Mucosa of stomach (tissue), 1 donor: ENCODE measurements at regions not wholly inside any gene's neighbourhood (a gene's known extent, or its start where the extent isn't known, plus 50 kb on each side); places are given as distances from the start of the nearest gene placed in this dataset.
"Not testable (repeated sequence)": the region's sequence is repeated elsewhere in the genome, so short reads cannot be mapped to it uniquely, and the experiment has no call there.

Experiments
- H3K27me3 ChIP-seq: one replicate; pipeline ENCODE4 v1.7.0; 2013; ENCODE audit warnings: mild to moderate bottlenecking, low read length; ENCODE audit not compliant: control insufficient read depth, insufficient read depth
- H3K36me3 ChIP-seq: one replicate; pipeline ENCODE4 v1.7.0; 2013; ENCODE audit warnings: low read length; ENCODE audit not compliant: control insufficient read depth, insufficient read depth
- H3K4me1 ChIP-seq: one replicate; pipeline ENCODE4 v1.7.0; 2013; ENCODE audit warnings: mild to moderate bottlenecking, low read length; ENCODE audit not compliant: control insufficient read depth, insufficient read depth
- H3K4me3 ChIP-seq: one replicate; pipeline ENCODE4 v1.7.0; 2013; ENCODE audit warnings: low read length
- H3K9ac ChIP-seq: one replicate; pipeline ENCODE4 v1.7.0; 2013; ENCODE audit warnings: mild to moderate bottlenecking, low read length, moderate library complexity
- H3K9me3 ChIP-seq: one replicate; pipeline ENCODE4 v1.7.0; 2013; ENCODE audit warnings: mild to moderate bottlenecking, low read length, moderate library complexity; ENCODE audit not compliant: control insufficient read depth
- donor health status: Pancreatic carcinoma.

GRCh38 chr6:155748778-155749177 lies 293.1 kb upstream of the NOX3 start:
- not testable (repeated sequence) for H3K4me3 ChIP-seq, H3K36me3 ChIP-seq, H3K9me3 ChIP-seq, H3K4me1 ChIP-seq, H3K9ac ChIP-seq, H3K27me3 ChIP-seq

DNA sequence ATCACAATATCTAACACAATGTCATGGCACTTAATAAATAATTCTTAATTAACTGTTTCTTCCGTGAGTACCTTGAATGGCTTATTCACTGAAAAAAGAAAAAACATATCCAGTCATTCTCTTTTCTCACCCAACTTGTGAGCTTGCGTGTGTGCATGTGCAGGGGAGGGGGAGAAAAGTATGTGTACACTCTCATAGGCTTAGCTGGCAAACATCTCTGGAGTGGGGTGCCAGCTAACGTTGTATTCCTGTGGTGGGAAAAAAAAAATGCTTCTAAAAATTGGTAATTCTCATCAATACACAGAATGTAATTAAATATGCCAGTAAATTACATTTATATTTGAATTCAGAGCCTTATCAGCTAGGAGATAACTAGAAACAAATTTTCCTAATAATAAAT lies 291.9 kb upstream of the NOX3 start:
- H3K4me1 ChIP-seq = no peaks in the 10 kb centered on the region
- no peaks in the 10 kb centered on the region for H3K9me3 ChIP-seq
- no peak overlapping the region for H3K4me3 ChIP-seq
- H3K9ac ChIP-seq = no peak overlapping the region
- no peaks in the 10 kb centered on the region for H3K36me3 ChIP-seq
- H3K27me3 ChIP-seq = no peaks in the 10 kb centered on the region

GRCh38 chr6:155740781-155741399 lies 285.3 kb upstream of the NOX3 start:
- H3K36me3 ChIP-seq = no peaks in the 10 kb centered on the region
- no peak overlapping the region for H3K4me3 ChIP-seq
- H3K9me3 ChIP-seq = no peaks in the 10 kb centered on the region
- H3K4me1 ChIP-seq = no peaks in the 10 kb centered on the region
- no peak overlapping the region for H3K9ac ChIP-seq
- no peaks in the 10 kb centered on the region for H3K27me3 ChIP-seq

- no peaks in the 10 kb centered on the region for H3K27me3 ChIP-seq
Observed at GRCh38 chr6:155738602-155739105, 283.0 kb upstream of the NOX3 start.

DNA sequence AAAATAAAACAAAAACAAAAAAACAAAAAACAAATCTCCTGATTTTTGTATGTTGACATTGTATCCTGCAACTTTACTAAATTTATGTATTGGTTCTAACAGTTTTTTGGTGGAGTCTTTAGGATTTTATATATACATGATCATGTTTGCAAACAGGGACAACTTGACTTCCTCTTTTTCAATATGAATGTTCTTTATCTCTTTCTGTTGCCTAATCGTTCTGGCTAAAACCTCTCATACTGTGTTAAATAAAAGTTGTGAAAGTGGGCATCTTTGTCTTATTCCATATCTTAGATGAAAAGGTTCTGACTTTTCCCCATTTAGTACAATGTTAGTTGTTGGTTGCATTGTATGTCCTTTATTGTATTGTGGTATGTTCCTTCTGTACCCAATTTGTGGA lies 261.7 kb upstream of the NOX3 start:
- Histone ChIP-seq H3K36me3 (no peaks in the 10 kb centered on the region), H3K27me3 (no peaks in the 10 kb centered on the region), H3K4me3 (no peak overlapping the region), H3K4me1 (no peaks in the 10 kb centered on the region), H3K9me3 (no peaks in the 10 kb centered on the region), H3K9ac (no peak overlapping the region)

More at GRCh38 chr6:155738602-155739105, 283.0 kb upstream of the NOX3 start:
- H3K36me3 ChIP-seq = no peaks in the 10 kb centered on the region
- H3K4me1 ChIP-seq = no peaks in the 10 kb centered on the region
- H3K9me3 ChIP-seq = no peaks in the 10 kb centered on the region
- no peak overlapping the region for H3K9ac ChIP-seq
- no peak overlapping the region for H3K4me3 ChIP-seq

- H3K4me3 ChIP-seq = no peak overlapping the region
- H3K9me3 ChIP-seq = no peaks in the 10 kb centered on the region
- H3K9ac ChIP-seq = no peak overlapping the region
- H3K27me3 ChIP-seq = no peaks in the 10 kb centered on the region
- H3K4me1 ChIP-seq = no peaks in the 10 kb centered on the region
- no peaks in the 10 kb centered on the region for H3K36me3 ChIP-seq
Observed at GRCh38 chr6:155710704-155711103, 255.1 kb upstream of the NOX3 start.

- H3K4me1 ChIP-seq = no peaks in the 10 kb centered on the region
- H3K27me3 ChIP-seq = no peaks in the 10 kb centered on the region
- no peaks in the 10 kb centered on the region for H3K36me3 ChIP-seq
- no peaks in the 10 kb centered on the region for H3K9me3 ChIP-seq
- H3K9ac ChIP-seq = no peak overlapping the region
- H3K4me3 ChIP-seq = no peak overlapping the region
Observed at GRCh38 chr6:155709262-155709661, 253.6 kb upstream of the NOX3 start.

DNA sequence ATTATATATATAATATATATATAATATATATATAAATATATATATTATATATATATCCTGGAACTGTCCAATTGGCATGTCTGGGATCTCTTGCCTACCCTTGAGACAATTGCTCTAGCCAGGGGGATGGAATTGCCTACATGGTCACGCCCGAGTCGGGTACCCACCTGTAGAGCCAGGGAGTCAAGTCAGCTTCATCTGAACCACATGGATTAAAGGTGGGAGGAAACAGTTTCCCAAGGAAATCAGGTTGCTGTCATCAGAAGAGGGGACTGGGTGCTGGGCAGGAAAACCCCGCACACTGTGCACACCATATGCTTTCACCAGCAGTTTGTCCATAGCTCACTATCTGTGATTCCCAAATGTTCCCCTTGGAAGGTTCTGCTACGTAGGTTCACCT lies 252.5 kb upstream of the NOX3 start:
- Histone ChIP-seq H3K9ac (no peak overlapping the region), H3K4me3 (no peak overlapping the region), H3K4me1 (no peaks in the 10 kb centered on the region), H3K27me3 (no peaks in the 10 kb centered on the region), H3K9me3 (no peaks in the 10 kb centered on the region), H3K36me3 (no peaks in the 10 kb centered on the region)

- no peak overlapping the region for H3K4me3 ChIP-seq
- H3K36me3 ChIP-seq = no peaks in the 10 kb centered on the region
- no peaks in the 10 kb centered on the region for H3K4me1 ChIP-seq
- H3K9ac ChIP-seq = no peak overlapping the region
- no peaks in the 10 kb centered on the region for H3K27me3 ChIP-seq
- no peaks in the 10 kb centered on the region for H3K9me3 ChIP-seq
Observed at GRCh38 chr6:155706806-155707205, 251.2 kb upstream of the NOX3 start.

- H3K4me1 ChIP-seq = no peaks in the 10 kb centered on the region
- no peak overlapping the region for H3K9ac ChIP-seq
- H3K36me3 ChIP-seq = no peaks in the 10 kb centered on the region
- H3K9me3 ChIP-seq = no peaks in the 10 kb centered on the region
- no peak overlapping the region for H3K4me3 ChIP-seq
- no peaks in the 10 kb centered on the region for H3K27me3 ChIP-seq
Observed at GRCh38 chr6:155706341-155706740, 250.7 kb upstream of the NOX3 start.

DNA sequence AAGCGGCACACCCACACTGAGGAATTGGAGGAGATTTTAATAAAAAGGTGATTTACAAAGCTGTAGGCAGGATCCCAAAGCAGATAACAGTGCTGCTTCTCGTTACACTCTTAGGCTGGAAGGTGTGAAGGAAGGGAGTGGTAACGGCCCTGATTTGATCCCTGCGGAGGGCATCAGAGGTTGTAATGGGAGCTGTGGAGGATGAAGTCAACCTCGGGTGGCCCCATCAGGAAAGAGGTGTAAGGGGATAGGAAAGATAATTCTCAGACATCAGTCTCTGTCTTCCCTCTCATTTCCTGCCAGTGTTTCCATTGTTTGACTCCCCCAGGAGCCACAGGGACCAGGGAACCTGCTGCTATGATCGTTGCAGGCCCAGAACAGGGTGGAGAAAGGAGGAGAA lies 245.7 kb upstream of the NOX3 start:
- H3K4me1 ChIP-seq = no peaks in the 10 kb centered on the region
- no peaks in the 10 kb centered on the region for H3K36me3 ChIP-seq
- no peaks in the 10 kb centered on the region for H3K9me3 ChIP-seq
- H3K9ac ChIP-seq = no peak overlapping the region
- no peak overlapping the region for H3K4me3 ChIP-seq
- H3K27me3 ChIP-seq = no peaks in the 10 kb centered on the region

DNA sequence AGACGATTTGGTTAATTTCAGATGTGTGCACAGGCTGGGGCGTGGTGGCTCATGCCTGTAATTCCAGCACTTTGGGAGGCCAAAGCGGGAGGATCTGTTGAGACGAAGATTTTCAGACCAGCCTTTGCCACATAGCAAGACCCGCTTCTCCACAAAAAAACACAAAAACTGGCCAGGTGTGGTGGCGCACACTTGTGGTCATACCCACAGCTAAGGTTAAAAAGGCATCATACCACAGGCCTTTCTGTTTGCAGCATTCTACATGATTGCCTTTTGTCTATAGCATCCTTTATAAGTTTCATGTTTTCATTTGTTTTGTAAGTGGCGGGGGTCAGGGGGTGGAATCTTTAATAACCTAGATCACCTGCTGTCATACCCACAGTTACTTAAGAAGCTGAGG lies 239.9 kb upstream of the NOX3 start:
- no peak overlapping the region for H3K4me3 ChIP-seq
- no peaks in the 10 kb centered on the region for H3K27me3 ChIP-seq
- H3K9ac ChIP-seq = no peak overlapping the region
- H3K4me1 ChIP-seq = peaks cover 12% of the 10 kb centered on the region
- no peaks in the 10 kb centered on the region for H3K9me3 ChIP-seq
- no peaks in the 10 kb centered on the region for H3K36me3 ChIP-seq

DNA sequence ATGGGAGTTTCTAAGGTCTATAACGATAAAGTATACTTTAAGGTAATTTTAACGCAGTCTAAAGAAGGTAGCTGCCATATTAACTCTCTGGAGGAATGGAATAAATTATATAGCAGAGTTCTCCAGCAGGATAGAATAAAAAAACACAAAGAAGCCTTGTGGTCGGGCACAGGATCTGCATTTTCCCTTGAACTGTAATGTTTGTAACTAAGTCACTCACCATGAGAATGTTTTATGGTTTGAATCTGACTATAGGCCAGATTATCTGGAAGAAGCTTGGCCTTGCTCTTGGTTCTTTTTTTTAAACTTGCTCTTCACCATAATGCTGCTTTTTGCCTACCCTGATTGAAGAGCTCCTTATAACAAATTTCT lies 238.8 kb upstream of the NOX3 start:
- H3K9ac ChIP-seq = no peak overlapping the region
- peaks cover 12% of the 10 kb centered on the region for H3K4me1 ChIP-seq
- no peak overlapping the region for H3K4me3 ChIP-seq
- H3K27me3 ChIP-seq = no peaks in the 10 kb centered on the region
- H3K36me3 ChIP-seq = no peaks in the 10 kb centered on the region
- H3K9me3 ChIP-seq = no peaks in the 10 kb centered on the region
